Cerebellar cortex (tissue), 1 donor: ENCODE measurements at regions not wholly inside any gene's neighbourhood (a gene's known extent, or its start where the extent isn't known, plus 50 kb on each side); places are given as distances from the start of the nearest gene placed in this dataset.

Experiments
- DNase-seq: peaks from one replicate; pipeline ENCODE4 v3.0.0-alpha.2; 2015; ENCODE audit warnings: low spot score

GRCh38 chr20:11780765-11781369, 136.8 kb upstream of the BTBD3 start:
- no peak for DNase-seq

GRCh38 chr20:11783102-11783850, 134.4 kb upstream of the BTBD3 start:
- no peak for DNase-seq

GRCh38 chr20:11785885-11786507, 131.7 kb upstream of the BTBD3 start:
- DNase-seq = no peak

GRCh38 chr20:11790046-11790445, 127.6 kb upstream of the BTBD3 start:
- no peak for DNase-seq

GRCh38 chr20:11791316-11791715, 126.4 kb upstream of the BTBD3 start:
- DNase-seq = no peak

GRCh38 chr20:11791835-11792567, 125.7 kb upstream of the BTBD3 start:
- DNase-seq = no peak

- DNase-seq = no peak
Observed at GRCh38 chr20:11792568-11792953, 125.1 kb upstream of the BTBD3 start.

GRCh38 chr20:11794525-11794924, 123.2 kb upstream of the BTBD3 start:
- no peak for DNase-seq

- DNase-seq = no peak
Observed at GRCh38 chr20:11795071-11795615, 122.5 kb upstream of the BTBD3 start.

GRCh38 chr20:11796026-11796425, 121.7 kb upstream of the BTBD3 start:
- DNase-seq = no peak

- DNase-seq = no peak
Observed at GRCh38 chr20:11797156-11797555, 120.5 kb upstream of the BTBD3 start.

GRCh38 chr20:11799281-11799684, 118.4 kb upstream of the BTBD3 start:
- no peak for DNase-seq

- DNase-seq = no peak
Observed at GRCh38 chr20:11807054-11808048, 110.3 kb upstream of the BTBD3 start.

- no peak for DNase-seq
Observed at GRCh38 chr20:11808841-11809240, 108.9 kb upstream of the BTBD3 start.

- no peak for DNase-seq
Observed at GRCh38 chr20:11810311-11811083, 107.2 kb upstream of the BTBD3 start.

GRCh38 chr20:11813106-11813890, 104.4 kb upstream of the BTBD3 start:
- DNase-seq = no peak

- no peak for DNase-seq
Observed at GRCh38 chr20:11814267-11814666, 103.4 kb upstream of the BTBD3 start.

- no peak for DNase-seq
Observed at GRCh38 chr20:11820838-11821237, 96.9 kb upstream of the BTBD3 start.

- DNase-seq = no peak
Observed at GRCh38 chr20:11822540-11822794, 95.2 kb upstream of the BTBD3 start.

- no peak for DNase-seq
Observed at GRCh38 chr20:11826334-11826733, 91.4 kb upstream of the BTBD3 start.
